ENCODE measurements at regions not wholly inside any gene's neighbourhood (a gene's known extent, or its start where the extent isn't known, plus 50 kb on each side); places are given as distances from the start of the nearest gene placed in this dataset.

DNA sequence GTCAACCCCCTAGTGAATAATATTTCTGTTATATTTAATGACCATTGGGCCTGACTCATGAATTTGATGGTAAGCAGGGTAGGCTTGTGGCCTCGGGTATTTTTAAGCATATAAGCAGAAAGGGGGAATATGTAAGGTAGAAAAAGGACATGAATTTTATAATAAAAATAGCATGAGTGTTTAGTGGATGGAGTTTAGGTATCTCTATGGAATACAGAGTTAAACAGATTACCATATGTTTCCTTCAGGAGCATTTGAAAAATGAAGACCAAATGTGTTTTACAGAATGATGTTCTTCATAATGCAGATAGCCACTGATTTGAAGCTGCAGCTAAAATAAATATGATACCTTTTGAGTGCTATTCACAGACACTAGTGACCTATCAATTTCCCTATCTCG, 191.7 kb upstream of the TSHZ2 start:
- Histone ChIP-seq H2AFZ (ENCODE audit: low read length) (no peak overlapping the region), H2BK20ac (ENCODE audit: low read length) (no peak overlapping the region), H2AK5ac (ENCODE audit: low read depth, low read length) (no peak overlapping the region), H3K9me3 (ENCODE audit: insufficient read depth in 2 of 2, low read depth in 1 of 2, low read length in 1 of 2) (no peaks in the 10 kb centered on the region), H3K4me2 (ENCODE audit: insufficient read depth in 1 of 2, low read depth in 2 of 2, low read length in 2 of 2) (no peak overlapping the region), H3K4ac (replicated peaks; ENCODE audit: insufficient read length, low read depth, low read length) (no peak overlapping the region), H2BK120ac (replicated peaks; ENCODE audit: low read depth, low read length) (no peak overlapping the region), H2BK12ac (ENCODE audit: low read depth, low read length) (no peak overlapping the region), H3K4me1 (replicated peaks in 1 of 4; ENCODE audit: control insufficient read depth in 3 of 4, insufficient read depth in 4 of 4, low read length in 3 of 4) (no peaks in the 10 kb centered on the region), H4K20me1 (replicated peaks in 1 of 2; ENCODE audit: control insufficient read depth in 1 of 2, insufficient read depth in 2 of 2, low read length in 2 of 2) (no peaks in the 10 kb centered on the region), H3K23ac (ENCODE audit: insufficient read length) (no peak overlapping the region), H3K79me2 (ENCODE audit: control insufficient read depth in 1 of 2, insufficient read depth in 2 of 2, low read length in 2 of 2) (no peaks in the 10 kb centered on the region), H2BK15ac (ENCODE audit: low read length) (no peak overlapping the region), H4K8ac (ENCODE audit: extremely low read depth, insufficient read depth, low read length) (no peak overlapping the region), H3K18ac (ENCODE audit: extremely low read depth, low read length) (no peak overlapping the region), H3K36me3 (ENCODE audit: control insufficient read depth in 2 of 4, insufficient read depth in 4 of 4, low read length in 3 of 4) (no peaks in the 10 kb centered on the region), H3K14ac (ENCODE audit: insufficient read length) (no peak overlapping the region), H3K23me2 (ENCODE audit: low read depth, low read length) (no peaks in the 10 kb centered on the region), H3K27ac (ENCODE audit: low read depth, low read length) (no peak overlapping the region), H3K79me1 (ENCODE audit: low read depth, low read length) (no peaks in the 10 kb centered on the region; the same call in none of the 2 replicates), H4K5ac (ENCODE audit: insufficient read length, low read depth, low read length) (no peak overlapping the region), H3K4me3 (ENCODE audit: extremely low read depth in 1 of 4, insufficient read depth in 2 of 4, low read depth in 3 of 4, low read length in 4 of 4) (no peak overlapping the region), H3K9ac (replicated peaks in 1 of 4; ENCODE audit: extremely low read depth in 1 of 4, low read depth in 3 of 4, low read length in 3 of 4) (no peak overlapping the region), H3K27me3 (replicated peaks in 1 of 4; ENCODE audit: control insufficient read depth in 3 of 4, extremely low read depth in 1 of 4, insufficient read depth in 3 of 4, low read length in 3 of 4) (no peaks in the 10 kb centered on the region), H4K91ac (replicated peaks; ENCODE audit: insufficient read length, low read length) (no peak overlapping the region), H3K56ac (replicated peaks; ENCODE audit: insufficient read length, low read depth, low read length) (no peak overlapping the region), H2BK5ac (ENCODE audit: low read depth, low read length) (no peak overlapping the region)
- DNase-seq (ENCODE audit: low read depth in 1 of 2, low spot score in 2 of 2): no peak
- ChIA-PET POLR2A (ENCODE audit: partially characterized antibody) (no interaction called here), CTCF (ENCODE audit: partially characterized antibody) (no interaction called here)
- FAIRE-seq: no peak
- WGBS, 2 experiments (ENCODE audit: extremely low coverage in 1 of 2, insufficient coverage in 1 of 2, insufficient read length in 1 of 2, insufficient replicate concordance in 2 of 2, low coverage in 1 of 2, low lambda C conversion rate in 2 of 2, missing lambda C conversion rate in 1 of 2): 45% methylated on average over 2 of the region's 2 CpGs; no CpG with 5 or more reads in 1 of the 2 experiments
- TF ChIP-seq SRF (IDR thresholded peaks at IDR 0.05; ENCODE audit: low read depth, low read length) (no peak), RBBP5 (IDR thresholded peaks at IDR 0.05; ENCODE audit: borderline replicate concordance, low read depth, low read length) (no peak), RAD21 (IDR thresholded peaks at IDR 0.05 in 1 of 2, conservative IDR thresholded peaks at IDR 0.05 in 1 of 2; ENCODE audit: low read depth in 2 of 2, low read length in 2 of 2) (no peak), PHF8 (conservative IDR thresholded peaks at IDR 0.05; ENCODE audit: low read depth, low read length) (no peak), CEBPB (IDR thresholded peaks at IDR 0.05; ENCODE audit: low read depth, low read length) (no peak), CHD2 (IDR thresholded peaks at IDR 0.05; ENCODE audit: low read length) (no peak)
- TF ChIP-seq, protein P1, sequence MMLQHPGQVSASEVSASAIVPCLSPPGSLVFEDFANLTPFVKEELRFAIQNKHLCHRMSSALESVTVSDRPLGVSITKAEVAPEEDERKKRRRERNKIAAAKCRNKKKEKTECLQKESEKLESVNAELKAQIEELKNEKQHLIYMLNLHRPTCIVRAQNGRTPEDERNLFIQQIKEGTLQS (IDR thresholded peaks at IDR 0.05; ENCODE audit: insufficient read depth, low read depth, low read length): no peak
- TF ChIP-seq, protein P2, sequence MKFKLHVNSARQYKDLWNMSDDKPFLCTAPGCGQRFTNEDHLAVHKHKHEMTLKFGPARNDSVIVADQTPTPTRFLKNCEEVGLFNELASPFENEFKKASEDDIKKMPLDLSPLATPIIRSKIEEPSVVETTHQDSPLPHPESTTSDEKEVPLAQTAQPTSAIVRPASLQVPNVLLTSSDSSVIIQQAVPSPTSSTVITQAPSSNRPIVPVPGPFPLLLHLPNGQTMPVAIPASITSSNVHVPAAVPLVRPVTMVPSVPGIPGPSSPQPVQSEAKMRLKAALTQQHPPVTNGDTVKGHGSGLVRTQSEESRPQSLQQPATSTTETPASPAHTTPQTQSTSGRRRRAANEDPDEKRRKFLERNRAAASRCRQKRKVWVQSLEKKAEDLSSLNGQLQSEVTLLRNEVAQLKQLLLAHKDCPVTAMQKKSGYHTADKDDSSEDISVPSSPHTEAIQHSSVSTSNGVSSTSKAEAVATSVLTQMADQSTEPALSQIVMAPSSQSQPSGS (IDR thresholded peaks at IDR 0.05; ENCODE audit: low read length): no peak
- TF ChIP-seq, protein P3, sequence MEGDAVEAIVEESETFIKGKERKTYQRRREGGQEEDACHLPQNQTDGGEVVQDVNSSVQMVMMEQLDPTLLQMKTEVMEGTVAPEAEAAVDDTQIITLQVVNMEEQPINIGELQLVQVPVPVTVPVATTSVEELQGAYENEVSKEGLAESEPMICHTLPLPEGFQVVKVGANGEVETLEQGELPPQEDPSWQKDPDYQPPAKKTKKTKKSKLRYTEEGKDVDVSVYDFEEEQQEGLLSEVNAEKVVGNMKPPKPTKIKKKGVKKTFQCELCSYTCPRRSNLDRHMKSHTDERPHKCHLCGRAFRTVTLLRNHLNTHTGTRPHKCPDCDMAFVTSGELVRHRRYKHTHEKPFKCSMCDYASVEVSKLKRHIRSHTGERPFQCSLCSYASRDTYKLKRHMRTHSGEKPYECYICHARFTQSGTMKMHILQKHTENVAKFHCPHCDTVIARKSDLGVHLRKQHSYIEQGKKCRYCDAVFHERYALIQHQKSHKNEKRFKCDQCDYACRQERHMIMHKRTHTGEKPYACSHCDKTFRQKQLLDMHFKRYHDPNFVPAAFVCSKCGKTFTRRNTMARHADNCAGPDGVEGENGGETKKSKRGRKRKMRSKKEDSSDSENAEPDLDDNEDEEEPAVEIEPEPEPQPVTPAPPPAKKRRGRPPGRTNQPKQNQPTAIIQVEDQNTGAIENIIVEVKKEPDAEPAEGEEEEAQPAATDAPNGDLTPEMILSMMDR (IDR thresholded peaks at IDR 0.05; ENCODE audit: control extremely low read depth in 1 of 3, insufficient read depth in 1 of 3, low read depth in 1 of 3, low read length in 3 of 3): no peak

Data from H1 (cell line).